H4 (cell line): ENCODE measurements at regions not wholly inside any gene's neighbourhood (a gene's known extent, or its start where the extent isn't known, plus 50 kb on each side); places are given as distances from the start of the nearest gene placed in this dataset.
"Not testable (repeated sequence)": the region's sequence is repeated elsewhere in the genome, so short reads cannot be mapped to it uniquely, and the experiment has no call there.

ENCODE experiments used
- DNase-seq: peaks from one replicate; pipeline ENCODE4 v3.0.0-alpha.2; 2015; ENCODE audit warnings: low spot score

- DNase-seq, result no peak
These were observed 77.4 kb upstream of the MEGF10 start for GRCh38 chr5:127213231-127213630.

- DNase-seq, result no peak
These were observed 74.5 kb upstream of the MEGF10 start for GRCh38 chr5:127216143-127216542.

- DNase-seq, result no peak
These were observed 73.5 kb upstream of the MEGF10 start for GRCh38 chr5:127216898-127217675.

GRCh38 chr5:127221936-127222335 is 68.7 kb upstream of the MEGF10 start:
- DNase-seq, result not testable (repeated sequence)

GRCh38 chr5:127222571-127223156 is 67.9 kb upstream of the MEGF10 start:
- not testable (repeated sequence) for DNase-seq

GRCh38 chr5:127223256-127223974 is 67.2 kb upstream of the MEGF10 start:
- DNase-seq, result no peak

GRCh38 chr5:127227881-127228280 is 62.7 kb upstream of the MEGF10 start:
- DNase-seq, result no peak

GRCh38 chr5:127228540-127229184 is 61.9 kb upstream of the MEGF10 start:
- no peak for DNase-seq

GRCh38 chr5:127229185-127229889 is 61.3 kb upstream of the MEGF10 start:
- DNase-seq, result no peak

GRCh38 chr5:127231118-127231517 is 59.5 kb upstream of the MEGF10 start:
- no peak for DNase-seq

GRCh38 chr5:127233590-127233989 is 57.0 kb upstream of the MEGF10 start:
- DNase-seq, result no peak

GRCh38 chr5:127235136-127235535 is 55.5 kb upstream of the MEGF10 start:
- no peak for DNase-seq

- no peak for DNase-seq
These were observed 54.3 kb upstream of the MEGF10 start for GRCh38 chr5:127236254-127236653.
